Vagina (tissue), 2 donors: ENCODE measurements at regions not wholly inside any gene's neighbourhood (a gene's known extent, or its start where the extent isn't known, plus 50 kb on each side); places are given as distances from the start of the nearest gene placed in this dataset.

Experiments used
- POLR2A ChIP-seq, 2 donors: fragments of 450-650 bp; IDR thresholded peaks; one replicate each; pipeline ENCODE4 v1.6.1; 2017; ENCODE audit warnings: antibody characterized with exemption in 2 of 2, mild to moderate bottlenecking in 2 of 2, moderate library complexity in 2 of 2
- POLR2AphosphoS5 ChIP-seq, 2 donors: sonication (generic); formaldehyde crosslinking; IDR thresholded peaks; one replicate each; pipeline ENCODE4 v1.9.0; 2017; ENCODE audit warnings: antibody characterized with exemption in 2 of 2, mild to moderate bottlenecking in 2 of 2, low read depth in 1 of 2; ENCODE audit not compliant: insufficient read depth in 1 of 2
- TF ChIP-seq, protein P1 (sequence below), 3 experiments: fragments of 450-650 bp in 2 of 3; fragments of 200-600 bp in 1 of 3; sonication (generic) in 1 of 3; IDR thresholded peaks; one replicate each; pipeline ENCODE4 v1.5.1; 2017 to 2019; ENCODE audit warnings: antibody characterized with exemption in 3 of 3, mild to moderate bottlenecking in 2 of 3, moderate library complexity in 2 of 3

DNA sequence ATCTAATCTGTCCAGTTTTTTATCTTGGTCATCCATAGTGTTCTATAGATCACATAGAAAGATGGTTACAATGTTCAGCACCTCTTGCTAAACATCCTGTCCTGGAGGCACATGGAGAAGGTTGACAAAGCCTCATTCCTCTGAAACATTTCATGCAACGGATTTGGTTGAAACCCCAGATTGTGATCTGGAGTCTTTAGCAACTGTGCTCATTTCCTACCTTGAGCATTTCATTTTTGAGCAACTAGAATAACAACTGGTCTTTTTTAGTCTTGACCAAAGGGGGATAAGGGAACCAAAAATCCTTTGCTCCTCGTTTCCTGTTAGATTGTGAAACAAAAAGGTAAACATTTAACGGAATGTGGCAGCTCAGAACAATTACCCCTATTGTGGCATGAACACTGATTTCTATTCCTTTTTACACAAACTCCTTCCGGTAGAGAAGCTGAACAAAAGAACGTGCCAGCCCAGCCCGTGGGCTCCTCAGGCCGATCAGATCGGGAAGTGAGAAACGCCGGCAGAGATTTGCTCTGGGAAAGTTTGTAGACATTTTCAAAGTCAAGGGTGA lies 94.7 kb upstream of the ERRFI1 start:
- TF ChIP-seq POLR2A (IDR thresholded peaks at IDR 0.05) (no peak), POLR2AphosphoS5 (IDR thresholded peaks at IDR 0.05; ENCODE audit: insufficient read depth in 1 of 2, low read depth in 1 of 2) (no peak)
- TF ChIP-seq, protein P1, sequence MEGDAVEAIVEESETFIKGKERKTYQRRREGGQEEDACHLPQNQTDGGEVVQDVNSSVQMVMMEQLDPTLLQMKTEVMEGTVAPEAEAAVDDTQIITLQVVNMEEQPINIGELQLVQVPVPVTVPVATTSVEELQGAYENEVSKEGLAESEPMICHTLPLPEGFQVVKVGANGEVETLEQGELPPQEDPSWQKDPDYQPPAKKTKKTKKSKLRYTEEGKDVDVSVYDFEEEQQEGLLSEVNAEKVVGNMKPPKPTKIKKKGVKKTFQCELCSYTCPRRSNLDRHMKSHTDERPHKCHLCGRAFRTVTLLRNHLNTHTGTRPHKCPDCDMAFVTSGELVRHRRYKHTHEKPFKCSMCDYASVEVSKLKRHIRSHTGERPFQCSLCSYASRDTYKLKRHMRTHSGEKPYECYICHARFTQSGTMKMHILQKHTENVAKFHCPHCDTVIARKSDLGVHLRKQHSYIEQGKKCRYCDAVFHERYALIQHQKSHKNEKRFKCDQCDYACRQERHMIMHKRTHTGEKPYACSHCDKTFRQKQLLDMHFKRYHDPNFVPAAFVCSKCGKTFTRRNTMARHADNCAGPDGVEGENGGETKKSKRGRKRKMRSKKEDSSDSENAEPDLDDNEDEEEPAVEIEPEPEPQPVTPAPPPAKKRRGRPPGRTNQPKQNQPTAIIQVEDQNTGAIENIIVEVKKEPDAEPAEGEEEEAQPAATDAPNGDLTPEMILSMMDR (IDR thresholded peaks at IDR 0.05) = no peak
